HepG2 (cell line): ENCODE measurements at regions not wholly inside any gene's neighbourhood (a gene's known extent, or its start where the extent isn't known, plus 50 kb on each side); places are given as distances from the start of the nearest gene placed in this dataset.

Experiments
- ARID5B ChIP-seq: IDR thresholded peaks from 2 replicates; pipeline ENCODE4 v1.4.0; 2020; ENCODE audit warnings: mild to moderate bottlenecking, missing genetic modification reagents
- CEBPG ChIP-seq: IDR thresholded peaks from 2 replicates; pipeline ENCODE4 v1.6.1; 2016
- ERF ChIP-seq: IDR thresholded peaks from 2 replicates; pipeline ENCODE4 v1.6.1; 2018; ENCODE audit warnings: missing biosample characterization, missing genetic modification reagents
- FOXA1 ChIP-seq, 2 experiments: fragments of 450-650 bp in 1 of 2; sonication (generic) in 1 of 2; formaldehyde crosslinking in 1 of 2; IDR thresholded peaks; 2 replicates each; pipeline versions ENCODE4 v1.4.0 to v1.6.1; 2016 to 2020; ENCODE audit warnings: missing genetic modification reagents in 1 of 2
- FUBP1 ChIP-seq: sonication (generic); formaldehyde crosslinking; IDR thresholded peaks from 2 replicates; pipeline ENCODE4 v1.5.1; 2020; ENCODE audit warnings: missing genetic modification reagents, mild to moderate bottlenecking, borderline replicate concordance
- HNF1B ChIP-seq: sonication (generic); formaldehyde crosslinking; IDR thresholded peaks from 2 replicates; pipeline ENCODE4 v1.5.1; 2020; ENCODE audit warnings: mild to moderate bottlenecking, moderate library complexity, missing genetic modification reagents
- KDM2A ChIP-seq: sonication (generic); formaldehyde crosslinking; IDR thresholded peaks from 2 replicates; pipeline ENCODE4 v1.4.0; 2020; ENCODE audit warnings: low read depth, missing genetic modification reagents, borderline replicate concordance
- RCOR2 ChIP-seq: IDR thresholded peaks from 2 replicates; pipeline ENCODE4 v1.6.1; 2016; ENCODE audit warnings: missing biosample characterization, missing genetic modification reagents
- SMAD1 ChIP-seq: sonication (generic); formaldehyde crosslinking; IDR thresholded peaks from 2 replicates; pipeline ENCODE4 v1.4.0; 2020; ENCODE audit warnings: missing genetic modification reagents, low read depth, mild to moderate bottlenecking, borderline replicate concordance
- SRSF4 ChIP-seq: fragments of 200-400 bp; formaldehyde crosslinking; IDR thresholded peaks from one replicate; pipeline ENCODE4 v1.6.1; 2018; ENCODE audit warnings: mild to moderate bottlenecking, low read depth, low read length, moderate library complexity; ENCODE audit not compliant: poor library complexity, severe bottlenecking
- U2AF1 ChIP-seq: fragments of 200-400 bp; formaldehyde crosslinking; optimal IDR thresholded peaks from 2 replicates; pipeline ENCODE3; 2017; ENCODE audit warnings: mild to moderate bottlenecking, low read depth, low read length
- ZNF512B ChIP-seq: sonication (generic); formaldehyde crosslinking; IDR thresholded peaks from 2 replicates; pipeline ENCODE4 v1.5.1; 2020; ENCODE audit warnings: missing genetic modification reagents, mild to moderate bottlenecking, borderline replicate concordance
- ZNF580 ChIP-seq: IDR thresholded peaks from 2 replicates; pipeline ENCODE4 v1.6.1; 2016; ENCODE audit warnings: low read depth, borderline replicate concordance
- ZUFSP ChIP-seq: sonication (generic); formaldehyde crosslinking; IDR thresholded peaks from 2 replicates; pipeline ENCODE4 v1.9.0; 2021; ENCODE audit warnings: missing genetic modification reagents, mild to moderate bottlenecking, borderline replicate concordance

- TF ChIP-seq ERF: peak; percentile 78; the same call in 1 of the 2 replicates
- TF ChIP-seq FOXA1 (IDR thresholded peaks at IDR 0.05): no peak
- peak; percentile 28; the same call in 1 of the 2 replicates for TF ChIP-seq FOXA1 (CRISPR knock-in tag; IDR thresholded peaks at IDR 0.05)
- no peak for TF ChIP-seq SRSF4
- TF ChIP-seq SMAD1 (CRISPR knock-in tag): no peak
- no peak for TF ChIP-seq FUBP1 (CRISPR knock-in tag)
- no peak for TF ChIP-seq U2AF1
- peak; percentile 34; the same call in 1 of the 2 replicates for TF ChIP-seq CEBPG (CRISPR knock-in tag)
- TF ChIP-seq ARID5B (CRISPR knock-in tag): peak; percentile 61; the same call in 1 of the 2 replicates
- TF ChIP-seq HNF1B (CRISPR knock-in tag): 0 out of 2 replicates have a peak, but pooled peaks have one; percentile 36
- no peak for TF ChIP-seq ZNF580 (CRISPR knock-in tag)
- TF ChIP-seq ZNF512B (CRISPR knock-in tag): no peak
- TF ChIP-seq ZUFSP (CRISPR knock-in tag): no peak
- TF ChIP-seq RCOR2 (CRISPR knock-in tag): peak; percentile 50; the same call in 1 of the 2 replicates
- TF ChIP-seq KDM2A (CRISPR knock-in tag): peak; percentile 45; the same call in 1 of the 2 replicates
These were observed 89.6 kb upstream of the NPAS2 start (continued) for GRCh38 chr2:100730290-100730868.
